ENCODE measurements at regions not wholly inside any gene's neighbourhood (a gene's known extent, or its start where the extent isn't known, plus 50 kb on each side); places are given as distances from the start of the nearest gene placed in this dataset.

DNA sequence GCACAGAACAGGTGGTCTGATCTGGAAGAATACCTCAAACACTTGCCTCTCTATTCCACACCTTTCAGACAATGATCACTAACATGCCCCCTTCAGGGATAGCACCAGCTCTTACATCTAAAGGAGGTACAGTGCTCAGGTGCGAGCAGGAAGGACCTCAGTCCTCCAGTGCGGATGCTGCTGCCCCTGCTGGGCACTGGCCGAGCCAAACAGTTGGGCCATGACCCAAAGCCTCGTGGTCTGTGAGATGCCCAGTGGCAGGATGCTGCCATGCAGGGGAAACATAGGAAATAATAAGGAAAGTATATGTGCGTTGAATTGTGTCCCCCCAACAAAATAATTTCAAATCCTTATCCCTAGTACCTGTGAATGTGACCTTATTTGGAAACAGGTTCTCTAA is 243.7 kb downstream of the NDUFA10 start:
- DNase-seq (ENCODE audit: extremely low read depth, low read depth): no peak
- no peak for TF ChIP-seq CTCF (IDR thresholded peaks at IDR 0.05; ENCODE audit: low read depth, low read length)

- TF ChIP-seq CTCF (IDR thresholded peaks at IDR 0.05; ENCODE audit: low read depth, low read length): no peak
- no peak for DNase-seq (ENCODE audit: extremely low read depth, low read depth)
Measured at GRCh38 chr2:239780236-239780994, 244.7 kb downstream of the NDUFA10 start.

GRCh38 chr2:239779584-239779983 is 245.6 kb downstream of the NDUFA10 start:
- no peak for DNase-seq (ENCODE audit: extremely low read depth, low read depth)
- no peak for TF ChIP-seq CTCF (IDR thresholded peaks at IDR 0.05; ENCODE audit: low read depth, low read length)

GRCh38 chr2:239778861-239779558 is 246.1 kb downstream of the NDUFA10 start:
- no peak for DNase-seq (ENCODE audit: extremely low read depth, low read depth)

GRCh38 chr2:239778042-239778851 is 246.9 kb downstream of the NDUFA10 start:
- no peak for DNase-seq (ENCODE audit: extremely low read depth, low read depth)
- TF ChIP-seq CTCF (IDR thresholded peaks at IDR 0.05; ENCODE audit: low read depth, low read length): no peak

More at GRCh38 chr2:239778861-239779558, 246.1 kb downstream of the NDUFA10 start:
- TF ChIP-seq CTCF (IDR thresholded peaks at IDR 0.05; ENCODE audit: low read depth, low read length): no peak

DNA sequence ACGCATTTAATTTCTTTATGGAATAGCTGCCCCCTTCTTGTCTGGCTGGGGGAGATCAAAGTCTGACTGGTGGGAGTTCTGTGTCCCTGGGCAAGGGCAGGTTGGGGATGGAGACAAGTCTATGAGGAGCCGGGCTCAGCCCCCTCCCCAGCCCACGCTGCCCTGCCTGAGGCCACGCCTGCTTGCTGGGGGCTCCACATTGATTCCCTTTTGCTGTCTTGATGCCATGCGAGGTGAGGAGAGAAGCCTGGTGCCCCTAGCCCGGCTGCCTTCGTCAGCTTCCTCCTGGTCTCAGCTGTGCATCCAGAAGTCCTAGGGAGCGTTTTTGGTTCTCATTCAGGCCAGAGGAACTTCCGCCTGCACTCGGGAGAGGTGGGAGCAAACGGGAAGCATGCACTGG is 247.9 kb downstream of the NDUFA10 start:
- TF ChIP-seq CTCF (IDR thresholded peaks at IDR 0.05; ENCODE audit: low read depth, low read length): no peak
- no peak for DNase-seq (ENCODE audit: extremely low read depth, low read depth)
